MCF 10A (cell line): ENCODE measurements at regions not wholly inside any gene's neighbourhood (a gene's known extent, or its start where the extent isn't known, plus 50 kb on each side); places are given as distances from the start of the nearest gene placed in this dataset.

Experiments used
- BruUV-seq: library from RNA; stranded (reverse); fragments of 400-500 nt; replicated peaks from 2 replicates; lab custom pipeline; 2021; lab: Mats Ljungman, UMichigan
- CTCF ChIA-PET: fragments of 300-600 bp; sonication (Branson Sonifier 250); formaldehyde crosslinking; extraction: SDS; loops from one replicate; lab custom pipeline; 2021; ENCODE audit warnings: antibody characterized with exemption, inconsistent platforms; lab: Yijun Ruan, JAX
- POLR2A ChIA-PET: fragments of 300-600, 350-650 bp; sonication (Branson Sonifier 250); formaldehyde crosslinking; extraction: SDS; loops from one replicate; lab custom pipeline; 2020; ENCODE audit warnings: antibody characterized with exemption, inconsistent platforms; lab: Yijun Ruan, JAX
- DNase-seq: peaks from one replicate; pipeline ENCODE4 v3.0.0-alpha.2; 2018; ENCODE audit not compliant: unreplicated experiment
- H3K27ac Mint-ChIP-seq: one replicate; pipeline ENCODE4 v1.8.0; 2022; ENCODE audit warnings: mild to moderate bottlenecking, low read depth, mixed read lengths; ENCODE audit not compliant: unreplicated experiment
- H3K27me3 Mint-ChIP-seq: one replicate; pipeline ENCODE4 v1.8.0; 2022; ENCODE audit warnings: mixed read lengths; ENCODE audit not compliant: insufficient read depth, unreplicated experiment
- H3K36me3 Mint-ChIP-seq: one replicate; pipeline ENCODE4 v1.8.0; 2022; ENCODE audit warnings: mild to moderate bottlenecking, moderate library complexity, mixed read lengths; ENCODE audit not compliant: insufficient read depth, unreplicated experiment
- H3K4me1 Mint-ChIP-seq: one replicate; pipeline ENCODE4 v1.8.0; 2022; ENCODE audit warnings: mixed read lengths; ENCODE audit not compliant: insufficient read depth, unreplicated experiment
- H3K4me3 Mint-ChIP-seq: one replicate; pipeline ENCODE4 v1.8.0; 2022; ENCODE audit warnings: mild to moderate bottlenecking, moderate library complexity, mixed read lengths; ENCODE audit not compliant: unreplicated experiment
- H3K9me3 Mint-ChIP-seq: one replicate; pipeline ENCODE4 v1.8.0; 2022; ENCODE audit warnings: mixed read lengths; ENCODE audit not compliant: unreplicated experiment
- CTCF ChIP-seq: fragments of 200-600 bp; IDR thresholded peaks from one replicate; pipeline ENCODE4 v1.8.0; 2022; ENCODE audit warnings: antibody characterized with exemption, mild to moderate bottlenecking; ENCODE audit not compliant: unreplicated experiment
- intact Hi-C: fragments of 100-400 bp; cut with micrococcal nuclease; formaldehyde crosslinking; loops from 2 replicates; pipeline ENCODE4 v1.14.1; 2022

GRCh38 chr10:8310930-8311329 lies 256.4 kb downstream of the GATA3 start:
- POLR2A ChIA-PET, result interaction anchor here (1.6 kb wide), 1 partner anchor 9 kb away, joined by 3 read pairs; no protein-coding TSS in a partner anchor
- Mint-ChIP-seq H3K4me1 (no peaks in the 10 kb centered on the region), H3K4me3 (no peak overlapping the region), H3K27me3 (no peaks in the 10 kb centered on the region), H3K9me3 (no peaks in the 10 kb centered on the region), H3K36me3 (no peaks in the 10 kb centered on the region), H3K27ac (no peak overlapping the region)
- no peak for DNase-seq
- CTCF ChIA-PET, result no interaction called here
- intact Hi-C loops, result no loop called here
- no peak for TF ChIP-seq CTCF
- BruUV-seq, result no TSS peak

- no peaks in the 10 kb centered on the region for H3K27me3 Mint-ChIP-seq
- no peaks in the 10 kb centered on the region for H3K4me1 Mint-ChIP-seq
- BruUV-seq, result no TSS peak
- H3K27ac Mint-ChIP-seq, result no peak overlapping the region
- intact Hi-C loops, result no loop called here
- H3K36me3 Mint-ChIP-seq, result no peaks in the 10 kb centered on the region
- POLR2A ChIA-PET, result interaction anchor here (1.6 kb wide), 1 partner anchor 9 kb away, joined by 3 read pairs; no protein-coding TSS in a partner anchor
- no peak for DNase-seq
- CTCF ChIA-PET, result no interaction called here
- no peak overlapping the region for H3K4me3 Mint-ChIP-seq
- no peak for TF ChIP-seq CTCF
- H3K9me3 Mint-ChIP-seq, result no peaks in the 10 kb centered on the region
Observed at GRCh38 chr10:8311526-8312070, 257.1 kb downstream of the GATA3 start.

- intact Hi-C loops, result no loop called here
- no peak for TF ChIP-seq CTCF
- Mint-ChIP-seq H3K4me1 (no peaks in the 10 kb centered on the region), H3K9me3 (no peaks in the 10 kb centered on the region), H3K36me3 (no peaks in the 10 kb centered on the region), H3K4me3 (no peak overlapping the region), H3K27ac (no peak overlapping the region), H3K27me3 (no peaks in the 10 kb centered on the region)
- POLR2A ChIA-PET, result no interaction called here
- DNase-seq, result no peak
- CTCF ChIA-PET, result interaction anchor here (0.7 kb wide), 1 partner anchor 892 kb away, joined by 3 read pairs; no protein-coding TSS in a partner anchor
- BruUV-seq, result no TSS peak
Observed at GRCh38 chr10:8312079-8312478, 257.6 kb downstream of the GATA3 start.

DNA sequence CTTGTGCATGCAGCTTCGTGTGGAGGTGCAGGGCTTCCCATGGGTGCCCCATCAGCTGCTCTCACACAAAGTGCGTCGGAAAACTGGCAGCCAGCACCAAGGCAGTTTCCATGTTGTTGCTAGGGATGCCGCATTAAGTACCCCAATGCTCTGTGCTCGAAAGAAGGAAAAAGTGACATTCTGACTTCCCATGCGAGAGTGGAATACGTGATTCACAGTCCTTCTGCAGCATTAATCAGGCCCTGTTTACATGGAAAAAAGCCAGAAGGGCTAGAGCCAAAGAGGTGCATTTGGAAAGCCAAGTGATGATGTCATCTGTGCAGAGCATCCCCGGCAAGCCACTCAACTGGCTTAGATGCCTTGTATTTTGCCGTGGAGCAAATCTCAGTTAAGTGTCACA lies 258.3 kb downstream of the GATA3 start:
- Mint-ChIP-seq H3K27ac (no peak overlapping the region), H3K4me1 (no peaks in the 10 kb centered on the region), H3K36me3 (no peaks in the 10 kb centered on the region), H3K4me3 (no peak overlapping the region), H3K9me3 (no peaks in the 10 kb centered on the region), H3K27me3 (no peaks in the 10 kb centered on the region)
- peak; percentile 62 for DNase-seq
- no TSS peak for BruUV-seq
- no peak for TF ChIP-seq CTCF
- POLR2A ChIA-PET, result no interaction called here
- CTCF ChIA-PET, result interaction anchor here (0.7 kb wide), 1 partner anchor 892 kb away, joined by 3 read pairs; no protein-coding TSS in a partner anchor
- intact Hi-C loops, result no loop called here
